K562 (cell line): ENCODE measurements at regions not wholly inside any gene's neighbourhood (a gene's known extent, or its start where the extent isn't known, plus 50 kb on each side); places are given as distances from the start of the nearest gene placed in this dataset.

Experiments used
- ATAC-seq: fragments of 200-7000 bp; cut with Tn5 transposase; 3 replicates; pipeline ENCODE4 v1.9.1; 2020; ENCODE audit warnings: moderate library complexity
- BruUV-seq: library from RNA; stranded (reverse); fragments of 400-500 nt; replicated peaks from 2 replicates; lab custom pipeline; 2021; lab: Mats Ljungman, UMichigan
- CTCF ChIA-PET: fragments of 300-600 bp; formaldehyde crosslinking; extraction: SDS; loops from one replicate; lab custom pipeline; 2021; ENCODE audit warnings: low intra/inter-chr PET ratio; lab: Yijun Ruan, JAX
- POLR2A ChIA-PET: fragments of 300-600, 350-650 bp; sonication (Branson Sonifier 250); formaldehyde crosslinking; extraction: SDS; loops from one replicate; lab custom pipeline; 2021; ENCODE audit warnings: antibody characterized with exemption, inconsistent platforms; lab: Yijun Ruan, JAX
- DNase-seq, 4 experiments: peaks; one replicate each; pipeline versions ENCODE4 v3.0.0 to v3.0.0-alpha.2; 2011 to 2018; ENCODE audit warnings: low spot score in 3 of 4, mixed read lengths in 3 of 4; ENCODE audit errors: extremely low read depth in 1 of 4
- FAIRE-seq: peaks from 2 replicates; lab custom pipeline; 2011; peaks lifted over from hg19 to GRCh38; lab: Jason Lieb, UNC
- H2AFZ ChIP-seq: 2 replicates; pipeline ENCODE4 v1.6.0; 2011; ENCODE audit warnings: low read depth, low read length, control low read depth, inconsistent platforms
- H3K27ac ChIP-seq: fragments of 200-600 bp; 3 replicates; pipeline ENCODE4 v1.8.0; 2011; ENCODE audit warnings: low read depth, mild to moderate bottlenecking, control low read depth, inconsistent platforms, low read length, moderate library complexity, mixed read lengths; ENCODE audit errors: extremely low read depth
- H3K27me3 ChIP-seq, 2 experiments: fragments of 300-600 bp in 1 of 2; 2 replicates in 1 of 2; 3 replicates in 1 of 2; pipeline versions ENCODE4 v1.6.0 to v1.8.0; 2011; ENCODE audit warnings: inconsistent platforms in 2 of 2, low read length in 2 of 2, mild to moderate bottlenecking in 1 of 2, mixed read lengths in 1 of 2, moderate library complexity in 1 of 2; ENCODE audit not compliant: control insufficient read depth in 2 of 2, insufficient read depth in 2 of 2
- H3K36me3 ChIP-seq: fragments of 300-600 bp; 3 replicates; pipeline ENCODE4 v1.8.0; 2011; ENCODE audit warnings: mild to moderate bottlenecking, low read length, inconsistent platforms; ENCODE audit not compliant: control insufficient read depth, insufficient read depth
- H3K4me1 ChIP-seq, 2 experiments: fragments of 200-600 bp in 1 of 2; replicated peaks in 1 of 2; 2 replicates in 1 of 2; 3 replicates in 1 of 2; pipeline versions ENCODE4 v1.5.1 to v1.8.0; 2011; ENCODE audit warnings: inconsistent platforms in 2 of 2, low read length in 2 of 2, mild to moderate bottlenecking in 1 of 2, mixed read lengths in 1 of 2, moderate library complexity in 1 of 2; ENCODE audit not compliant: control insufficient read depth in 2 of 2, insufficient read depth in 2 of 2
- H3K4me2 ChIP-seq: 2 replicates; pipeline ENCODE4 v1.6.1; 2011; ENCODE audit warnings: low read length, control low read depth, inconsistent platforms, mixed read lengths; ENCODE audit not compliant: insufficient read depth
- H3K4me3 ChIP-seq: fragments of 200-600 bp; sonication (generic), shearing (Covaris generic); 2 replicates; pipeline ENCODE4 v1.5.1; 2016; ENCODE audit warnings: control low read depth, inconsistent platforms
- H3K79me2 ChIP-seq: fragments of 200-600 bp; 3 replicates; pipeline ENCODE4 v1.8.0; 2011; ENCODE audit warnings: low read length, inconsistent platforms; ENCODE audit not compliant: control insufficient read depth, insufficient read depth
- H3K9ac ChIP-seq, 2 experiments: 2 replicates each; pipeline versions ENCODE4 v1.6.0 to v1.6.1; 2011; ENCODE audit warnings: low read depth in 2 of 2, low read length in 2 of 2, control low read depth in 1 of 2, inconsistent platforms in 1 of 2, mild to moderate bottlenecking in 1 of 2, mixed read lengths in 1 of 2; ENCODE audit not compliant: insufficient read depth in 1 of 2
- H3K9me1 ChIP-seq: one replicate; pipeline ENCODE4 v1.6.0; 2011; ENCODE audit warnings: inconsistent platforms, mild to moderate bottlenecking, low read length, moderate library complexity; ENCODE audit not compliant: control insufficient read depth, insufficient read depth
- H3K9me3 ChIP-seq: replicated peaks from 2 replicates; pipeline ENCODE4 v1.5.1; 2011; ENCODE audit warnings: low read depth, low read length, inconsistent platforms; ENCODE audit not compliant: control insufficient read depth, insufficient read depth
- H4K20me1 ChIP-seq: replicated peaks from 2 replicates; pipeline ENCODE4 v1.6.1; 2011; ENCODE audit warnings: low read length, inconsistent platforms, mixed read lengths; ENCODE audit not compliant: control insufficient read depth, insufficient read depth
- MAFG ChIP-seq: fragments of 450-650 bp; conservative IDR thresholded peaks from 2 replicates; pipeline ENCODE4 v1.6.1; 2016; ENCODE audit warnings: missing genetic modification characterization, missing compliant biosample characterization
- MEIS2 ChIP-seq: fragments of 450-650 bp; IDR thresholded peaks from 2 replicates; pipeline ENCODE4 v1.6.1; 2014; ENCODE audit warnings: mild to moderate bottlenecking; ENCODE audit not compliant: partially characterized antibody
- ZBTB34 ChIP-seq: fragments of 250-450 bp; sonication (Bioruptor Pico); IDR thresholded peaks from 2 replicates; pipeline ENCODE4 v1.8.0; 2021; ENCODE audit warnings: mild to moderate bottlenecking, moderate library complexity
- ZKSCAN8 ChIP-seq: fragments of 200-800 bp; sonication (Bioruptor generic); IDR thresholded peaks from 2 replicates; pipeline ENCODE4 v1.6.1; 2016; ENCODE audit warnings: missing genetic modification characterization, missing compliant biosample characterization
- ZNF143 ChIP-seq: sonication (generic); formaldehyde crosslinking; IDR thresholded peaks from 2 replicates; pipeline ENCODE4 v1.9.0; 2022; ENCODE audit warnings: mild to moderate bottlenecking, missing genetic modification reagents
- ZNF212 ChIP-seq: fragments of 450-650 bp; formaldehyde crosslinking; IDR thresholded peaks from 2 replicates; pipeline ENCODE4 v1.4.0; 2020; ENCODE audit warnings: mild to moderate bottlenecking
- ZNF589 ChIP-seq: fragments of 200-800 bp; sonication (Bioruptor generic); IDR thresholded peaks from 2 replicates; pipeline ENCODE4 v1.6.1; 2016; ENCODE audit warnings: low read depth, missing genetic modification characterization, missing compliant biosample characterization
- WGBS: fragments of 100-300 bp; shearing (Covaris generic); methylation state at CpG from one replicate; pipeline ENCODE4 v1.1.6; 2016; ENCODE audit warnings: low coverage, mixed read lengths; ENCODE audit not compliant: insufficient coverage; ENCODE audit errors: missing lambda C conversion rate; 5-methylcytosine and 5-hydroxymethylcytosine counted together
- in situ Hi-C: fragments of 300-500 bp; cut with MboI; formaldehyde crosslinking; loops from 4 replicates; pipeline ENCODE4 v1.15.0; 2018; ENCODE audit warnings: inconsistent platforms, mixed read lengths
- intact Hi-C: fragments of 100-400 bp; cut with micrococcal nuclease; formaldehyde crosslinking; loops from 2 replicates; pipeline ENCODE4 v1.14.2; 2022

DNA sequence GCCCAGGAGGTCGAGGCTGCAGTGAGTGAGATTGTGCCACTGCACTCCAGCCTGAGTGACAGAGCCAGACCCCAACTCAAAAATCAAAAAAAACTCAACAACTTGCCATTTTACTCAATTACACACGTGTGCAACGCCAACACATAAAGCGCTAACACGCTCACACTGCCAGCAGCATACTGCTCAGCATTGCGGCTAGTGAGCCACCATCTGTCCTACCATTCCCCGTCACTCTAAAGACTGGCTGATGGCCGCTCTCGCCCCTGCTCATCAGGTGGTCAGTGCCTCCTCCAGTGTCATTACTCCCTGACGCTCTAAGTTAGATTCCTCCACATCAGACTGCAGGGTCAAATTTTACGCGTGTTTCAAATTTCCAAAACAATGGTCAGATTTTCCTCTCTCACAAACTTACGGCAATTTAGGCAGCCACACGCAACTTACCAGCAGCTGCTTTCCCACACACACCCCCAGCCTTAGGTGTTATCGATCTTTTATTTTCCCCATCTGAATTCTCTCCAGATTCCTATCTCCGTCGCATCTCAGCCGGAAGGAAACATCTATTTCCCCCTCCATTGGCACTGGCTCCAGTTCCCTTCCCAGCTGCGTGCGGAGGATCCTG, 240.8 kb downstream of the C16orf95 start:
- H3K79me2 ChIP-seq, result no peaks in the 10 kb centered on the region
- peaks cover 10 to 30% of the 10 kb centered on the region in 2 experiments; a peak in 2 of 5 replicates for H3K27me3 ChIP-seq
- no peak overlapping the region for H3K9ac ChIP-seq
- BruUV-seq, result no TSS peak
- CTCF ChIA-PET, result interaction anchor here (1.4 to 1.8 kb wide), 2 partner anchors 512 to 513 kb away, joined by 5 to 10 read pairs; no protein-coding TSS in a partner anchor
- H3K4me3 ChIP-seq, result no peak overlapping the region
- H4K20me1 ChIP-seq, result no peaks in the 10 kb centered on the region; the same call in 1 of the 2 replicates
- no peak overlapping the region for H3K4me2 ChIP-seq
- H3K36me3 ChIP-seq, result no peaks in the 10 kb centered on the region
- intact Hi-C loops, result no loop called here
- H3K27ac ChIP-seq, result no peak overlapping the region
- H3K4me1 ChIP-seq, result no peaks in the 10 kb centered on the region
- TF ChIP-seq ZBTB34 (CRISPR knock-in tag) (no peak), MEIS2 (no peak), ZNF589 (CRISPR knock-in tag) (no peak), MAFG (tag) (no peak), ZNF212 (CRISPR knock-in tag) (no peak), ZNF143 (CRISPR knock-in tag) (no peak), ZKSCAN8 (CRISPR knock-in tag) (no peak)
- H2AFZ ChIP-seq, result no peak overlapping the region
- ATAC-seq (no peak), FAIRE-seq (no peak), DNase-seq (no peak)
- in situ Hi-C loops, result no loop called here
- H3K9me1 ChIP-seq, result no peaks in the 10 kb centered on the region
- WGBS, result 23% methylated on average over 20 of the region's 20 CpGs
- POLR2A ChIA-PET, result interaction anchor here (1.2 kb wide), 1 partner anchor 18 kb away, joined by 3 read pairs; no protein-coding TSS in a partner anchor
- H3K9me3 ChIP-seq, result peaks cover 3% of the 10 kb centered on the region
